SK-N-SH (cell line): ENCODE measurements at regions not wholly inside any gene's neighbourhood (a gene's known extent, or its start where the extent isn't known, plus 50 kb on each side); places are given as distances from the start of the nearest gene placed in this dataset.

ENCODE experiments used
- CTCF ChIA-PET: fragments of 300-600, 350-600 bp; formaldehyde crosslinking; extraction: SDS; loops from one replicate; lab custom pipeline; 2021; lab: Yijun Ruan, JAX
- POLR2A ChIA-PET: fragments of 350-600 bp; sonication (Branson Sonifier 250); formaldehyde crosslinking; extraction: SDS; loops from one replicate; lab custom pipeline; 2020; ENCODE audit warnings: antibody characterized with exemption, inconsistent platforms; lab: Yijun Ruan, JAX
- DNase-seq: peaks from one replicate; pipeline ENCODE4 v3.0.0; 2012
- H2AFZ ChIP-seq: fragments of 200-600 bp; sonication (generic); 2 replicates; pipeline ENCODE4 v1.8.1; 2016; ENCODE audit warnings: antibody characterized with exemption, mild to moderate bottlenecking, low read depth
- H3F3A ChIP-seq: fragments of 200-600 bp; sonication (generic); replicated peaks from 2 replicates; pipeline ENCODE3; 2016; ENCODE audit warnings: antibody characterized with exemption, mild to moderate bottlenecking; ENCODE audit not compliant: insufficient read depth
- H3K27ac ChIP-seq, 2 experiments: fragments of 200-500 bp in 1 of 2; fragments of 200-600 bp in 1 of 2; sonication (Bioruptor generic) in 1 of 2; sonication (generic), shearing (Covaris generic) in 1 of 2; 2 replicates each; pipeline versions ENCODE4 v1.5.1 to v1.6.1; 2014 to 2016; ENCODE audit warnings: low read depth in 2 of 2, inconsistent platforms in 1 of 2, low read length in 1 of 2, mild to moderate bottlenecking in 1 of 2, mixed read lengths in 1 of 2
- H3K27me3 ChIP-seq: fragments of 200-600 bp; sonication (generic), shearing (Covaris generic); 2 replicates; pipeline ENCODE4 v1.6.1; 2016; ENCODE audit warnings: mixed run types; ENCODE audit not compliant: insufficient read depth
- H3K36me3 ChIP-seq, 2 experiments: fragments of 200-500 bp in 1 of 2; fragments of 200-600 bp in 1 of 2; sonication (Bioruptor generic) in 1 of 2; sonication (generic) in 1 of 2; replicated peaks in 1 of 2; 2 replicates each; pipeline versions ENCODE3 to v1.5.1; 2014 to 2016; ENCODE audit warnings: low read length in 1 of 2, mild to moderate bottlenecking in 1 of 2; ENCODE audit not compliant: insufficient read depth in 2 of 2, control insufficient read depth in 1 of 2
- H3K4me1 ChIP-seq, 2 experiments: fragments of 200-500 bp in 1 of 2; fragments of 200-600 bp in 1 of 2; sonication (Bioruptor generic) in 1 of 2; sonication (generic), shearing (Covaris generic) in 1 of 2; 2 replicates each; pipeline versions ENCODE4 v1.5.1 to v1.6.1; 2014 to 2016; ENCODE audit warnings: low read depth in 1 of 2, low read length in 1 of 2, mixed run types in 1 of 2; ENCODE audit not compliant: insufficient read depth in 2 of 2, control insufficient read depth in 1 of 2
- H3K4me2 ChIP-seq: fragments of 200-600 bp; sonication (generic), shearing (Covaris generic); 2 replicates; pipeline ENCODE4 v1.6.1; 2017; ENCODE audit warnings: mixed run types
- H3K4me3 ChIP-seq, 2 experiments: fragments of 200-500 bp in 1 of 2; fragments of 200-600 bp in 1 of 2; sonication (Bioruptor generic) in 1 of 2; sonication (generic), shearing (Covaris generic) in 1 of 2; 2 replicates each; pipeline versions ENCODE4 v1.5.1 to v1.8.1; 2014 to 2016; ENCODE audit warnings: low read depth in 2 of 2, inconsistent platforms in 1 of 2, low read length in 1 of 2, mild to moderate bottlenecking in 1 of 2, mixed read lengths in 1 of 2, moderate library complexity in 1 of 2
- H3K79me2 ChIP-seq: fragments of 200-600 bp; sonication (generic); 2 replicates; pipeline ENCODE4 v1.8.1; 2017; ENCODE audit warnings: mild to moderate bottlenecking; ENCODE audit not compliant: insufficient read depth
- H3K9ac ChIP-seq: fragments of 200-600 bp; sonication (generic); 2 replicates; pipeline ENCODE4 v1.6.1; 2017; ENCODE audit warnings: mixed run types
- H3K9me2 ChIP-seq: fragments of 200-600 bp; sonication (generic); 2 replicates; pipeline ENCODE4 v1.6.1; 2017; ENCODE audit warnings: mixed run types
- H3K9me3 ChIP-seq: fragments of 200-600 bp; sonication (generic); 2 replicates; pipeline ENCODE4 v1.6.1; 2017; ENCODE audit warnings: mixed run types, mild to moderate bottlenecking, moderate library complexity
- H4K20me1 ChIP-seq: fragments of 200-600 bp; sonication (generic); 2 replicates; pipeline ENCODE4 v1.6.1; 2017; ENCODE audit warnings: mild to moderate bottlenecking, mixed run types; ENCODE audit not compliant: insufficient read depth
- CTCF ChIP-seq: fragments of 200-600 bp; sonication (generic); IDR thresholded peaks from 2 replicates; pipeline ENCODE4 v1.6.1; 2017; ENCODE audit warnings: antibody characterized with exemption, mild to moderate bottlenecking, moderate library complexity
- ELF1 ChIP-seq: IDR thresholded peaks from 2 replicates; pipeline ENCODE4 v1.4.0; 2012
- EP300 ChIP-seq, 2 experiments: IDR thresholded peaks; 2 replicates each; pipeline versions ENCODE4 v1.4.0 to v1.6.1; 2012; ENCODE audit warnings: borderline replicate concordance in 1 of 2, low read depth in 1 of 2, low read length in 1 of 2
- FOXJ3 ChIP-seq: sonication (generic); formaldehyde crosslinking; IDR thresholded peaks from 2 replicates; pipeline ENCODE4 v1.5.1; 2020; ENCODE audit warnings: mild to moderate bottlenecking, missing genetic modification reagents
- IRF3 ChIP-seq: fragments of 150-350 bp; IDR thresholded peaks from 2 replicates; pipeline ENCODE4 v1.6.1; 2016; ENCODE audit warnings: mild to moderate bottlenecking, low read depth, low read length
- JUND ChIP-seq: IDR thresholded peaks from 2 replicates; pipeline ENCODE4 v1.4.0; 2012
- NFIC ChIP-seq: IDR thresholded peaks from 2 replicates; pipeline ENCODE4 v1.4.0; 2012; ENCODE audit warnings: borderline replicate concordance
- NRF1 ChIP-seq: IDR thresholded peaks from 2 replicates; pipeline ENCODE4 v1.6.1; 2012; ENCODE audit warnings: low read depth, mild to moderate bottlenecking, low read length
- POLR2AphosphoS5 ChIP-seq: IDR thresholded peaks from 2 replicates; pipeline ENCODE4 v1.6.1; 2012; ENCODE audit warnings: low read depth, low read length
- RXRA ChIP-seq: IDR thresholded peaks from 2 replicates; pipeline ENCODE4 v1.4.0; 2012; ENCODE audit warnings: low read depth, mild to moderate bottlenecking, borderline replicate concordance
- TCF12 ChIP-seq: IDR thresholded peaks from 2 replicates; pipeline ENCODE4 v1.4.0; 2012
- TEAD4 ChIP-seq: IDR thresholded peaks from 2 replicates; pipeline ENCODE4 v1.4.0; 2012; ENCODE audit warnings: mild to moderate bottlenecking, borderline replicate concordance; ENCODE audit not compliant: insufficient read depth
- USF2 ChIP-seq: fragments of 150-350 bp; IDR thresholded peaks from 2 replicates; pipeline ENCODE4 v1.6.1; 2017; ENCODE audit warnings: antibody characterized with exemption, low read length, low read depth, borderline replicate concordance
- YY1 ChIP-seq: IDR thresholded peaks from 2 replicates; pipeline ENCODE4 v1.4.0; 2012; ENCODE audit warnings: low read depth, mild to moderate bottlenecking
- WGBS: methylation state at CpG from one replicate; pipeline ENCODE4 v1.1.6; 2017; ENCODE audit warnings: low lambda C conversion rate; 5-methylcytosine and 5-hydroxymethylcytosine counted together
- TF ChIP-seq, protein P1 (sequence below): IDR thresholded peaks from 2 replicates; pipeline ENCODE4; 2012
- TF ChIP-seq, protein P2 (sequence below): IDR thresholded peaks from 2 replicates; pipeline ENCODE4 v1.4.0; 2012; ENCODE audit warnings: low read depth, borderline replicate concordance

GRCh38 chr1:81598623-81599022 lies 202.1 kb upstream of the ADGRL2 start:
- POLR2A ChIA-PET = no interaction called here
- Histone ChIP-seq H2AFZ (no peak overlapping the region), H3K4me1 (peaks cover 0 to 8% of the 10 kb centered on the region in 2 experiments; a peak in 2 of 4 replicates), H4K20me1 (no peaks in the 10 kb centered on the region), H3K27me3 (no peaks in the 10 kb centered on the region), H3K27ac (no peak overlapping the region), H3K79me2 (no peaks in the 10 kb centered on the region), H3K9me3 (no peaks in the 10 kb centered on the region), H3K9me2 (no peaks in the 10 kb centered on the region), H3F3A (no peaks in the 10 kb centered on the region), H3K4me3 (no peak overlapping the region), H3K4me2 (no peak overlapping the region), H3K9ac (no peak overlapping the region), H3K36me3 (no peaks in the 10 kb centered on the region)
- no peak for DNase-seq
- CTCF ChIA-PET = no interaction called here
- no peak for TF ChIP-seq IRF3
- TF ChIP-seq TEAD4 = no peak
- TF ChIP-seq, protein P1, sequence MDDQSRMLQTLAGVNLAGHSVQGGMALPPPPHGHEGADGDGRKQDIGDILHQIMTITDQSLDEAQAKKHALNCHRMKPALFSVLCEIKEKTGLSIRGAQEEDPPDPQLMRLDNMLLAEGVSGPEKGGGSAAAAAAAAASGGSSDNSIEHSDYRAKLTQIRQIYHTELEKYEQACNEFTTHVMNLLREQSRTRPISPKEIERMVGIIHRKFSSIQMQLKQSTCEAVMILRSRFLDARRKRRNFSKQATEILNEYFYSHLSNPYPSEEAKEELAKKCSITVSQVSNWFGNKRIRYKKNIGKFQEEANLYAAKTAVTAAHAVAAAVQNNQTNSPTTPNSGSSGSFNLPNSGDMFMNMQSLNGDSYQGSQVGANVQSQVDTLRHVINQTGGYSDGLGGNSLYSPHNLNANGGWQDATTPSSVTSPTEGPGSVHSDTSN = no peak
- TF ChIP-seq USF2 = no peak
- no peak for TF ChIP-seq FOXJ3 (CRISPR knock-in tag)
- no peak for TF ChIP-seq RXRA
- TF ChIP-seq ELF1 = no peak
- no peak for TF ChIP-seq TCF12
- no peak for TF ChIP-seq POLR2AphosphoS5
- TF ChIP-seq EP300 (IDR thresholded peaks at IDR 0.05; ENCODE audit: borderline replicate concordance in 1 of 2, low read depth in 1 of 2, low read length in 1 of 2) = no peak
- no peak for TF ChIP-seq JUND
- no peak for TF ChIP-seq NRF1
- TF ChIP-seq, protein P2, sequence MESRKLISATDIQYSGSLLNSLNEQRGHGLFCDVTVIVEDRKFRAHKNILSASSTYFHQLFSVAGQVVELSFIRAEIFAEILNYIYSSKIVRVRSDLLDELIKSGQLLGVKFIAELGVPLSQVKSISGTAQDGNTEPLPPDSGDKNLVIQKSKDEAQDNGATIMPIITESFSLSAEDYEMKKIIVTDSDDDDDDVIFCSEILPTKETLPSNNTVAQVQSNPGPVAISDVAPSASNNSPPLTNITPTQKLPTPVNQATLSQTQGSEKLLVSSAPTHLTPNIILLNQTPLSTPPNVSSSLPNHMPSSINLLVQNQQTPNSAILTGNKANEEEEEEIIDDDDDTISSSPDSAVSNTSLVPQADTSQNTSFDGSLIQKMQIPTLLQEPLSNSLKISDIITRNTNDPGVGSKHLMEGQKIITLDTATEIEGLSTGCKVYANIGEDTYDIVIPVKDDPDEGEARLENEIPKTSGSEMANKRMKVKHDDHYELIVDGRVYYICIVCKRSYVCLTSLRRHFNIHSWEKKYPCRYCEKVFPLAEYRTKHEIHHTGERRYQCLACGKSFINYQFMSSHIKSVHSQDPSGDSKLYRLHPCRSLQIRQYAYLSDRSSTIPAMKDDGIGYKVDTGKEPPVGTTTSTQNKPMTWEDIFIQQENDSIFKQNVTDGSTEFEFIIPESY = no peak
- TF ChIP-seq NFIC = no peak
- TF ChIP-seq CTCF = no peak
- no peak for TF ChIP-seq YY1
- WGBS = 71% methylated on average over 4 of the region's 4 CpGs
